Activated CD4-positive, alpha-beta T cell treated with anti-CD3 and anti-CD28 coated beads, Interleukin-2, amount 50 U/mL, for 4 hours (primary cell): ENCODE measurements at regions not wholly inside any gene's neighbourhood (a gene's known extent, or its start where the extent isn't known, plus 50 kb on each side); places are given as distances from the start of the nearest gene placed in this dataset.
"Not testable (repeated sequence)": the region's sequence is repeated elsewhere in the genome, so short reads cannot be mapped to it uniquely, and the experiment has no call there.

Experiments used
- DNase-seq, 2 experiments: peaks; one replicate each; pipeline ENCODE4 v3.0.0-alpha.2; 2020

- DNase-seq: no peak
Measured at GRCh38 chr13:87986639-87987250, 315.6 kb downstream of the SLITRK5 start.

DNA sequence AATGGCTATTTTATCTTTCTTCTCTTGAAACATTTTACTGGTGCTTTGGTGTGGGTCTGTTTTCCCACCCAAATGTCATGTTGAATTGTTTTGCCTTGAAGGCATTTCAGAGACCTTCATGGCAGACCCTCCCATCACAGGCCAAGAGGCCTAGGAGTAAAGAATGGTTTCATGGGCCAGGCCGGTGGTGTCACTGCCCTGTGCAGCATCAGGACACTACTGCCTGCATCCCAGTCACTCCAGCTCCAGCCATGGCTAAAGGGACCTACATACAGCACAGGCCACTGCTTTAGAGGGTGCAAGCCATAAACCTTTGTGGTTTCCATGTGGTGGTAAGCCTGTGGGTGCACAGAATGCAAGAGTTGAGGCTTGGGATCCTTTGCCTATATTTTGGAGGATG is 326.9 kb downstream of the SLITRK5 start:
- no peak for DNase-seq

DNA sequence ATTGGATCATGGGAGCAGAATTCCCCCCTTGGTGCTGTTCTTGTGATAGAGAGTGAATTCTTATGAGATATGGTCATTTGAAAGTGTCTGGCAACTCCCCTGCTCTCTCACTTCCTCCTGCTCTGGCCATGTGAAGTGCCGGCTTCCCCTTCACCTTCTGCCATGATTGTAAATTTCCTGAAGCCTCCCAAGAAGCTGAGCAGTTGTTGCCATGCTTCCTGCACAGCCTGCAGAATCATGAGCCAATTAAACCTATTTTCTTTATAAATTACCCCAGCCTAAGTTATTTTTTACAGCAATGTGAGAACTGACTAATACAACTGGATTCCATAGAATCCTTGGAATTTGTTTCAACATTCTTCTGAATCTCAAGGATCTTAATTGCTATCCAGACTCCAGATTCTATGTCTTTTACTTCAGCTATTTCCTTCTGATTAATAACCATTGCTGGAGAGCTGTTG is 328.1 kb downstream of the SLITRK5 start:
- no peak for DNase-seq

GRCh38 chr13:87999788-88000187 is 328.6 kb downstream of the SLITRK5 start:
- no peak for DNase-seq

GRCh38 chr13:88000239-88000638 is 329.1 kb downstream of the SLITRK5 start:
- no peak for DNase-seq

DNA sequence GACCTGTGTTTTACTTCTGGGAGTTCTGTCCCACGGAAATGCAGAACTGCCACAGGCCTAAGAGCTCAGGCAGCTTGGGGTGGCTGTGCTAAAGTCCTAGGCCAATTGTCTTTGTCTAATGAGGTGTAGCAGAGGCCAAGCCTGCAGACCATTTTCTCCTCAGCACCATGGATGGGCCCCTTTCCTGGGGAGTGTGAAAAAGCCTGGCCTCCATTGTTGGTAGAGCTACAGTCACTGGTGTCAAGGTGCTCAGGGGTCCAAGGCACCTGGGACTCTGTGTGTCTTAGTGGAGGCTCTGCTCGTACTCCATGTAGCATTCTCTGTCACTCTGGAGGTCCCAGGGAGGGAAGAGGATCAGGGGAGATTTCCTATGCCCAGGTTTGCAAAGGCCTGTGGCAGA is 329.6 kb downstream of the SLITRK5 start:
- DNase-seq: no peak

DNA sequence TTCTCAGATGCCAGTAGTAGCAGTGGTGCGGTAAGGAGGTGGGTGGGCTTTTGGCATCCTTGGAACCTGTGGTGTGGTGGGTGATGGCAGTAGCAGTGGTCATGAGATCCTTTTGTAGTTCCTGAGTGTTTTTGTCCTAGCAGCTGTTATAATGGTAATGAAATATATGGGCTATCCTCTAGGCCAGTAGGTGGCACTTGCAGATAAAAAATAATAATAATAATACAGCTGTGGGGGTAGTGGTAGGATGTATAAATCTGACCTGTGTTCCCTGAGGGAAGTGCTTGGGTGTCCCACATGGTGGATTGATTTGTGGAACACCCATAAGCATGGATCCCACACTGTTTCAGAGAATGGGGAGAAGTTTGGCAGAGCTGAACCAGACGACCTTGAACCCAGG is 334.0 kb downstream of the SLITRK5 start:
- DNase-seq: no peak

DNA sequence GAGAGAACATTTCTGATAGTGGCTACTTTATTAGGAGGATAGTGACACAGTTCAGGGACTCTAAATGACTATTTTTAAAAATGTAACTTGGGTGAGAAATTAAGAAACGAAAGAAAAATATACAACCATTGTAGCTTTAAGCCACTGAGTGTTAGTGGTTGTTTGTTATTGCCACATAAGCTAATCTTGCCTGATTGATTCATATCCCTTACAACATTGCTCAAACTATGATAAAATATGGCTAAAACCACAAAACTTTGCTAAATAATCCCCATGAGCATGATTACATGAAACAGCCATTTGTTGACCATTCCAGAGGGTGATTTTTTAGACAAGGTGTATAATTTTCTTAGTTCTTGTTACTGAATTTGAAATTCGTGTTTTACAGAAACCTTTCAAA is 343.4 kb downstream of the SLITRK5 start:
- DNase-seq: no peak

DNA sequence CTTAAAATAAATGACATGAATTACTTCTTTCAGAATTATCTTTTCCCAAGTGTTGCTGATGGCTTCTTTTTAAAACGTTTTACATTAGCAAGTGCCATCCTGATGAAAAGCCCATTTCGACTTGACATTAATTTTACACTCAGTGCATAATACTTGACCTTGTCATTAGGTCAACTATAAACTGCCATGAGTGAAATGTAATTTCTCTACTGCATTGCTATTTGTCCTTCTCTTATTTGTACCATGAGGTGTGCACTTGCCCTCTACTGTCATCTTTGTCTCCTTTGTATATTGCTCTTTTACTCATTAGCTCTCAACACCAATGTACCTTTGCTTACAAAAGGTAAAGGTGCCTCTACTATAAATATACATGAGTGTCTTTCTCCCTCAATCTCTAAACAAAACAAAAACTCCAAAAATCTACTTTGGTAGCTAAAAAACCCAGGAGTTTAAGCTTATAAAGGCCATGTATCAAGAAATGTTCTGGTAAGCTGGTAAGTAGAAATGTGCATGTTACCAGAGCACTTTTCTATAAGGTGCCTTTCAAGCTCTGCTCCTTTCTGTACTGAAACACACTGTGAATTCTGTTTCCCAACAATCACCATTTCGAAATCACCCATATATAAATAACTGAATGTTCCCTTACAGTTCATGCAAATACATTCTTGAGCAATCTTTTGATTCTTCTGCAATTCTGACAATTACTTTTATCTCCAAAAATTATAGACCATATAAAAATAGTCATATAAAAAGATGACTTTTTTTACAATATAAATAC is 351.4 kb downstream of the SLITRK5 start:
- DNase-seq: no peak

DNA sequence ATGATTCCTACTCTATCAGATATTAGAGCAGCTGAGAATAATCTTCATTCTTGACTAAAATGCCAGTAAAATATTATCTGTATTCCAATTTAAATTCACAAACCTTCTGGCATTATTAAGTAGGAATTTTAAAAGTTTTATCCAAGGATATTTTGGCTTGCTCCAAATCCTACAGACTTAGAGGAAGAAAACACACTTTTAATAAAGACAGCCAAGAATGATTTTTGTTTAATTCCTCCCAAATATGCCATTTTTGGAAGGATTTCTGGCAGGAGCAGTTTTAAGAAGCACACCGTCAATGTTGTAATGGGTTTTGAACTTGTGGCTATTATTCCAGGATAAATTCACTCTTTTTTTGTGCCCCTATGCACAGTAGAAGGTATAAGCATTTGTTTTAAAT is 355.1 kb downstream of the SLITRK5 start:
- DNase-seq: no peak

GRCh38 chr13:88031980-88032559 is 360.9 kb downstream of the SLITRK5 start:
- no peak for DNase-seq

- not testable (repeated sequence) for DNase-seq
Measured at GRCh38 chr13:88036205-88036604, 365.0 kb downstream of the SLITRK5 start.

- DNase-seq: no peak
Measured at GRCh38 chr13:88042489-88042888, 371.3 kb downstream of the SLITRK5 start.

- DNase-seq: no peak
Measured at GRCh38 chr13:88051746-88052482, 380.7 kb downstream of the SLITRK5 start.

DNA sequence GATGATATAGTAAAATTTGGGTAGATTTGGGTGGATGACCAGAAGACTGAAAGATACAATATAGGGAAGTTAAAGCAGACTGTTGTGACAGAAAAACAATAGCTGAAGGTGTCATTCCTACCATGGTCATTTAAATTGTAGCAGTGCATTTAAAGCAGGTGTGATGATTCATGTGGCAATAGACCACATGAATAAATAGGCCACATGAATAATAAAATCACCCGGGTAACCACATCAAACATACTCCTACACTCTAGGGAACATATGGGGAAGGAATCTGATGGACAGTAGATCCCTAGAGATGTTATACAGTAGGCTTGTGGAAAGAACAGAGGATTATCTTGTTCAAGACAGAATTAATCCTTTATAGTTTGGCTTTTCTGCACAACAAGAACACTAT is 392.6 kb downstream of the SLITRK5 start:
- DNase-seq: no peak

DNA sequence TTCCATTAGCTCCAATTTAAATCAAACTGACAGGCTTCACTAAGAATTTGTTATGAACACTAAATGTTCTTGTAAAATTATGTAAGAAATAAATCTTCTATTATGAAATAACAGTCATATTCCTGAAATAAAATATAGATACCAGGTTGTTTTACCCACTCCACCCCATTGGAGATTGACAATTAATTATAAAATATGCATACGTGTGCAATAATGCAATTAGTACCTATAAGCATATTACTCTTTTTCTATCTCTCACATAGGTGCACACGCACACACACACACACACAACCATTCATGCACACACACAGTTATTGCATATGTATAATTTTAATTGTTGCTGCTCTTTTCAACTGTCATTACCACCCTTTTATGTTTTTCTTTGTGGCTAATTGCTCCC is 395.7 kb downstream of the SLITRK5 start:
- no peak for DNase-seq

- no peak for DNase-seq
Measured at GRCh38 chr13:88068316-88068715, 397.1 kb downstream of the SLITRK5 start.

GRCh38 chr13:88068975-88069374 is 397.8 kb downstream of the SLITRK5 start:
- DNase-seq: no peak

DNA sequence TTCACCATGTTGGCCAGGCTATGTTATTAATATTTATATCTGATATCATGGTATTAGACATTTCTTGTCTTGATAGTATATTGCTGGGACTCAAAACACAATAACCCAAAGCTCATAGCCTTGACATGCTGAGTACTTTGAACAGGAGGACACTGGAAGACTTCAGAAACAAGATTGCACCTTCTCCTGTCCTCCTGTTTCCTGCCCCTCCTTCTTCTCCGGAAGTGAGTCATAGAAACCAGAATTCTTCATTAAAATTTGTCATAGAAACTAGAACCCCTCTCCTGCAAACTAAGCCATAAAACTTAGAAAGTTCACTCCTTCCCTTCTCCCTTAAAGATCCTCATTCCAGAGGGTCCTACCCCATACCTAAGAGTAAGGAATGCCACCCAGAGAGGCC is 400.2 kb downstream of the SLITRK5 start:
- DNase-seq: no peak

DNA sequence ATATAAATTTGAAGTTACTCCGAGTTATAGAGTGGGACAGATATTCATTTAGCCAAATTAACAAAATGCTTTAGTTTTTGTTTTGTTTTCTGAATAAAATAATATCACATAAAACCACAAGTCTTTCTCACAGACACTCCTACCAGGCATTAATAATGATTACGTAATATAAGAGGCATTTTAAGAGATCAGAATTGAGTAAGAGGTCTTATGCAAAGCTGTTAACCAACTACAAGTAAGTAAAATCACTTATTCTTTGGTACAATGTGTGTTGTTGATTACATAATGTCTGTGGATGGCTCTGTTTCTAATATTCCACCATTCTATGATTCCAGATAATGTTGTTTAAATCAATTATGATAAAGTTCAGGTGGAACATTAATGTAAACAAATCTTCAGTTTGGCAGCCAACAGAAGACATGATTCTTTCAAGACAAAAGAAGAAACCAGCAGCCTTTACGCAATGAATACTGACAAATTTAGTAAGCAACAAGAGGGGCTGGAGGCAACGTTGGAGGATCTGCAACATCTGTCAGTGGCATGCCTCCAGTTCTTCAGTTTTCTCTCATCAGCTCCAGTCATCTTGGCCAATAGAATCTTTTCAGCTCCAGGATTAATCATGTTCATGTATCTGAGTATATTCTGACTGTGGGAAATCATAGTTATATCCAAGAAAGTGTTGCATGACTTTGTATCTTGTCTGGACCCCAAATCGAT is 403.8 kb downstream of the SLITRK5 start:
- no peak for DNase-seq

DNA sequence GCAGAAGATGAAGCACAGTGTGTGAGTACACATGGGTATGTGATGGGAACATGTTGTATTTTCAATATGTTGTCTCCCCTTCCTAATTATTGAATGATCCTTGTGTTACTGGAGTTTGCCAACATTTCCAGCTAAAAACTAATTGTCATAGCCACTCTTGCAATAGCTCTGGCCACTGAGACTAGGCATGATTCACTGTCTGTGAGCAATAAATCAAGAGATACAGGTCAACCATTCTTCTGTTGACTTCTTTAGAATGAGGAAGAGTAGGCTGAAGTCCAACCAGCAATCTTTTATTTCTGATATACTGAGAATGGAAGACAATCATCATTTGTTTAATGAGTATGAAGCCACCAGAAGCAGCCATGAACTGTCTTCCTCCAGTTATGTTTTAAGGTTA is 413.9 kb downstream of the SLITRK5 start:
- DNase-seq: no peak

DNA sequence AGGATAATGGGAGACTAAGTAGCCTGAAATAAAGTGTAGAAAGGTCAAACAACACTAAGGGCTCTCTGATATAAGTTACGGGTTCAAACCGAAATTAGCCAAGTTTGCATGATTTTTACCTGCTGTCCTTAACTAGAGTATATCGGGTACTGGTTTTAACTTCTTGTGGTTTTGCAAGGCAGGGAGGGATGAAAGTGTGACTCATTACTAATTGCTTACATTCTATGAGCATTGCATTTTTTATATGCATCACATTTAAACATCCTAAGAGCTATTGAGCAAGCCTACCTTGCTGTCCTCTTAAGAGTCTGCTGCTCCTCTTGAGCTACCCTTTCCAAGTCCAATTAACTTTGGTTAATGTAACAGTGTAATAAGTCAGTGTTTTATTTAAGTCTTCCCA is 415.4 kb downstream of the SLITRK5 start:
- DNase-seq: no peak

DNA sequence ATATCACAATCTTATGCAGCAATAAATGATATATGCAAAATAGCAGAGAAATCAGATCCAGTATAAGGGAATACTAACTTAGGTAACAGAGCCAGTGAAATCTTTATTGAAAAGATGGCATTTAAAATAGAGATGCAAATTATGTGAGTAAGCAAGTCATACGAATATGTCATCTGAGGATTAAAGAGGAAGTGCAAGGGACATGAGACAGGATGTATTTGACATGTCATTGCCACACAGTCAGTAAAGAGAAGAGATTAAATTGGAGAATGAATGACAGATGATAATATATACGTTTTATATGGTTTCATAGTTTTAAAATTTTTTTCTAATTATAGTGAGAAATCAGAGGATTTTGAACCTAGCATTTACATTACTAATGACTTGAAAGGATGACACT is 426.4 kb downstream of the SLITRK5 start:
- no peak for DNase-seq
